Endometrium (tissue), 2 donors: ENCODE measurements at regions not wholly inside any gene's neighbourhood (a gene's known extent, or its start where the extent isn't known, plus 50 kb on each side); places are given as distances from the start of the nearest gene placed in this dataset.

Experiments
- FAIRE-seq: peaks from 2 replicates; lab custom pipeline; 2012; peaks lifted over from hg19 to GRCh38; lab: Jason Lieb, UNC
- donor health status: control.
- donor health status: control.

DNA sequence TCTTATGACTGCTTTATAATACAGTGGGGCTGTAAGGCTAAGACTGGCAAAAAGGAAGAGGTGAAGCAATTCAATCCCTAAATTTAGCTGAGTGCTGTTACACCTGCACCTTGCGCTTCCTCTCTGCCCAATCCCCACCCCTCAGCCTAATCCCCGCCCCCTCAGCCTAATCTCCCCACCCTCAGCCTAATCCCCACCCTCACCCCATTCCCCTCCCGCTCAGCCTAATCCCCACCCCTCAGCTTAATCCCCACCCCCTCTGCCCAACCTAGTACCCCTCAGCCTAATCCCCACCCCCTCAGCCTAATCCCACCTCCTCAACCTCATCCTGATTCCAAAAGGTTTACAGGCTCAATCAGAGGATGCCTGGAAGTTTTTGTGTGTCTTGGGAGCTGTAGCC is 155.5 kb downstream of the PMP22 start:
- no peak for FAIRE-seq

GRCh38 chr17:15108992-15109391 is 156.1 kb downstream of the PMP22 start:
- FAIRE-seq = no peak

DNA sequence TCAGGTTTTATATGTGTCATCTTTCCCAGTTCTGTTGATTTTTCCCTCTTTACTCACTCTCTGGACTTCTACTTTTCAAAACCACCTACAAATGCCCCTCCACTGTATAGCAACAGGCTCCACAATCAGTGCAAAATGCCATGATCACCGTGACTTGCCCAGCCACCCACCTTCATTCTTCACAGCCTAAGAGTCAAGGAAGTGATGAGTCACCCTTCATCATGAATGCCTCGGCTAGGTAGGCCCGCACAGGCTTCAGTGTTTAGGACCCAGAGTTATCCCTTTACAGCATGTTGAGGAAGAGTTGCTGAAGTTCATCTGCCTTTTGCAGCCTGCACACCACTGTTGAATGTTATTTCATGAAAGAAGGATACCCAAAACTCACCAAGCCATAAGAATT is 158.6 kb downstream of the PMP22 start:
- no peak for FAIRE-seq

DNA sequence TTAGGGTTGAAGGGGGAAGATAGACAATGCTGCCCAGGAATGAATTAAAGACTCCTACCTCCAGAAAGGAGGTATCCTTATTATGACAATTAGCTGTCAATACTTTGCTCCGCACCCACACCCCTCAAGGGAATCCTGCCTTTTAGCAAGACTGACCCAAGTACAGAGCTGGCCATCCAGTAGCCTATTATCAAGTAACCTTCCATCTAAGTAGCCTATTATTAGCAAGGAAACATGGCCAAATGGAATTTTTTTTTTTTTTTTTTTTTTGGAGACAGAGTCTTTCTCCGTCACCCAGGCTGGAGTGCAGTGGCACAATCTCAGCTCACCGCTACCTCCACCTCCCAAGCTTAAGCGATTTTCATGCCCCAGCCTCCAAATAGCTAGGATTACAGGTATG is 161.3 kb downstream of the PMP22 start:
- FAIRE-seq = no peak

GRCh38 chr17:15101175-15101574 is 164.0 kb downstream of the PMP22 start:
- FAIRE-seq = no peak

- FAIRE-seq = no peak
Measured at GRCh38 chr17:15096511-15096910, 168.6 kb downstream of the PMP22 start.

DNA sequence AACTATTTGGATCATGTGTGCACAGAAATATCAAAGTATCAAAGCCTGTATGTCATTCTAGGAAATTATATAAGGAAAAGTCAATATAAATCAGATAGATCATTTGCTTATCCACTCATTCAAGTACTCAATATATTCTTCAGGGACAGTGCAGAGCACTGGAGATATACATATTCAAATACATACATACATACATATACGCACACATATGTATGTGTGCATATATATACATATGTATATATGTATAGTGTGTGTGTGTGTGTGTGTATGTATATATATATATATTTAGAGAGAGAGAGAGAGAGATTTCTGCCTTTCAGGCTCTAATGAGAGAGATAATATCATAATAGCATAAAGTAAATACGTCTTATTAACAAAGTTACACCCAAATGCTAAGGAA is 169.2 kb downstream of the PMP22 start:
- no peak for FAIRE-seq

GRCh38 chr17:15092762-15093161 is 172.4 kb downstream of the PMP22 start:
- no peak for FAIRE-seq

GRCh38 chr17:15092261-15092660 is 172.9 kb downstream of the PMP22 start:
- no peak for FAIRE-seq

GRCh38 chr17:15091825-15092224 is 173.3 kb downstream of the PMP22 start:
- no peak for FAIRE-seq

GRCh38 chr17:15090533-15090932 is 174.6 kb downstream of the PMP22 start:
- FAIRE-seq = no peak

- FAIRE-seq = no peak
Measured at GRCh38 chr17:15087946-15088345, 177.2 kb downstream of the PMP22 start.

DNA sequence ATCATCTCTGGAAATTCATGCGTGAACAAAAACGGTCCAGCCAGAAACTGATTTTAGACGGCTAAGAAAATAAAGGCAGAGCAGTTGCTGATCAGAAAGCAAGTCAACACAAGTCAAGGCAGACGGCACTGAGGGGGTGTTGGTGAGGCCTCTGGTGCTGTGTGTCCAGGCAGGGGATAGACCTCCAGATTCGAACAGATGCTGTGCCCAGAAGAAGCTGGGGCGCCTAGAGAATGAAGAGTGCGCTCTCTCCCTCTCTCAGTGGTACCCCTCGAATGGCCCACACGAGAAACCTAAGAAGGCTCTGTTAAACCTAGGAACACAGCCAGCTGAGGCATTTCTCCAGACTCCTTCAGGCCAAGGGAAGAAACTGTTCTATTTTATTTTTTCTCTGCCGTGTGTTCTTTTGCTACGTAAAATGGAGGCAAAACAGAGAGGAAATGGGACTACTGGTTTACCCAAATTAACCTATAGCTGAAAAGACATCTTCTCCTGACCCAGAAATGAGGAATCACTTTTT is 178.3 kb downstream of the PMP22 start:
- no peak for FAIRE-seq

DNA sequence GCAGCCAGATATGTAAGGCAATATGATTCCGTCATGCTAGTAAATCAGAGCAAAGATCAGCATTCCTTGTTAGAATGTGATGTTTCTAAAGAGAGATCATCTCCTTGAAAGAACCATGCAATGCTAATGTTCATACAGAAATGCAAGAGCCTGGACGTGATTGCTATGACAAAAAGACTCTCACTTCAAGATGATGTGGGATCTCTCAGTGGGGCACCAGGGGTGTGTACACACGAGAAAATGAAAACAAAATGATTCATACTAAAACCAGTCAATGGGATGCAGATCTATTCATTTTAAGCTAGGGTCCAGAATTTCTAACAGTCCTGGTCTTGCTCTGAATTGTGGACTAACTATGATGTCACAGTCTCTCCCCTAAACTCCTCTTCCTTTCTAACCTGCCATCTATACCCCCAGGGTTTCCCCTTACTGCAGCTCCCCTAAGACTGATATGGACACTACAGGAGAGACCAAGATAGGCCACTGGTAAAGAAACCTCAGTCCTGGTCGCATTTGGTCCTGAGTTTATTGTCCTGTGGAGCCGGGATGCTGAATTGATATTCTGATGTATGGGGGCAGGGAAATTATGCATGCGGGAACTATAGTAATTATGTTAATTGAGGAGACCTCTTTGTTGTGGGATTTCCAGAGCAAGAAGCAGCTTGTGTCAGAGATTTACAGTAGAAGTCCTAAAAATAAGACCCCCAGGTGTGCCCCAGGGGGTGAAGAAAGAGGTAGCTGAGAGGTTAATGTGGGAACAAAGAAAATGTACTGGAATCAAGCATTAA is 179.0 kb downstream of the PMP22 start:
- no peak for FAIRE-seq

DNA sequence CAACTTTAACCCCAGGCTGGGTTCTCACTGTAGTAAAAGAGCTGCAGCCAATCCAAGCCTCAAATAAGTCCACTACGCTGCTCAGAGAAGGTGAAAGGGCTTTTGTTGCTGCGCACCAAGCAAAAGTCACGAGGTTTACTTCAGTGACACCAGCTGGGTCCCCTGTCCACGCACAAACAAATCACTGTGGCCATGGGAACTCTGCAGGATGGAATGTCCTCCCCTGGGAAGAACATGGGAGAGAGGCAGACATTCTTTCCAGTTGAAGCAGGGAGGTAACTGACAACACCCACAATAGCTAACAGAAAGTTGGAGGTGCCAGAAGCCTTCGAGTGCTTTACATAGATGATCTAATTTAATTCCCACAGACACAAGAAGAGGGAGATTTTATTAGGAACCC is 181.9 kb downstream of the PMP22 start:
- no peak for FAIRE-seq

DNA sequence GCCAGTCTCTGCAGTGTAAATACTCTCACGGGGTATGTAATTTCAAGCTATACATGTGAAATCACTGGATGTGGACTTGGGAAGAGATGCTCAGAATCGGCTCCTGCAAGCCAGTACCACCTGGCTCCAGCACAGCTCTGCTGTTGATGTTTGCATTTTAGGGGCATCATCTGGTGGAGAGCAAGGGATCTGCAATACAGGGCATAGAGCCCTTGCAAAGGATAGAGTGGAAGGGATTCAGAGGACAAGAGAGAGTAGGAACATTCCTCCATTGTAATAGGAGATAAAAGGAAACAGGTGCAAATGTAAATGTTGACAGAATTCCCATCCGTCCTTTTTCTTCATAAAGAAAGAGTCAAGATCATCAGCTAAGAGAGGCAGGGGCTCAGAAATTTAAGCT is 184.1 kb downstream of the PMP22 start:
- no peak for FAIRE-seq

DNA sequence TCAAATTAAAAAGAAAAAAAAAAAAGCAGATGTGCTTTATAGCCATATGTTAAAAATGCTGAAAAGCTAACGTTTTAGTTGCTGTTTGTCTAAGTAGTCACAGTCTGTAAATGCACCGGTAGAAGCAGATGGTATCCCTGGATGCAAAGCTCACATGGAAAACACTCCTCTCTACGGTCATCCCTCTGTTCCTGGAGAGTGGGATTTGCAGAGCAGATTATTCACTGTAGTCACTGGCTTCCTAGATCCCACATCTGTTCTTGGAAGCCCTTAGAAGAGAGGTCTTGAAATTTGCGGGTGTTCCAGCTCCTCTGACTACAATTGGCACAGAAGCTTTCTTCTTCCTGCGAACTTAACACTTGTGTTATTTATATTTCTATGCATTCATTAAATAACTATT is 186.6 kb downstream of the PMP22 start:
- FAIRE-seq = no peak

- no peak for FAIRE-seq
Measured at GRCh38 chr17:15076991-15077663, 188.0 kb downstream of the PMP22 start.

GRCh38 chr17:15051933-15052332 is 213.2 kb downstream of the PMP22 start:
- no peak for FAIRE-seq

DNA sequence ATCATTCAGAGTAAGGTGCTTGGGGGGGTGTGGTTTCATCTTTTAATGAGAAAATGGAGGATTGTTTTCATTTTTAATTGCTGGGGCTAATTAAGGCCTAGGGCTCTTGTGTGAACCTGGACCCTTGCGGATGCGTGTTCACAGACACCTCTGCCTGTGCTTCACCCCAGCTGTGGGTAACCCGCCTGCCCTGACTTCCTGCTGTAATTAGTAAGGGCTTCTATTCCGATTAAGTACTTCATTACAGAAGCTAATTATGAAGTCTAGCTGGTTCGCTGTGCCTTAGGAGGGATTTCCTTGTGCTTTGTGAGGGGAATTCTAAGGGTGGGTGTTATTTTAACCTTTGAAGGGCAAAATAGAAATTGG is 215.3 kb downstream of the PMP22 start:
- FAIRE-seq = no peak

- FAIRE-seq = no peak
Measured at GRCh38 chr17:15048933-15049794, 216.0 kb downstream of the PMP22 start.

DNA sequence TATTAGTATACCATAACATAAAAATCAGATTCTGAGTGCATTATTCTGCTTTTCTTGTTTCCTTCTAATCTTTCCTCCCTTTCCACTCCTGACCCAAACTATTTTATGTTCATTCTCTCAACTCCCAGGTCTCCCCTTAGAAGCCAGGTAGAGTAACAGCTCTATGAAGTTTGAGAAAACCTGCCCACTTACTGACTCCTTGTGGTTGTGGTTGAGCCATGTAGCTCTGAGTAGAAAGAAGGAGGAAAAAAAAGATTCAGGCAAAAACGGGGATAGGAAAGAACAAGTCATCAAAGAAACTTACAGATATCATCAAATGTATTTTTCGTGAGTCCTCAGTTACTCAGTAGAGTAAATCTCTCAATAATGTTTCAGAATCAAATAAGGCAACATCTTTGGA is 216.7 kb downstream of the PMP22 start:
- FAIRE-seq = no peak

DNA sequence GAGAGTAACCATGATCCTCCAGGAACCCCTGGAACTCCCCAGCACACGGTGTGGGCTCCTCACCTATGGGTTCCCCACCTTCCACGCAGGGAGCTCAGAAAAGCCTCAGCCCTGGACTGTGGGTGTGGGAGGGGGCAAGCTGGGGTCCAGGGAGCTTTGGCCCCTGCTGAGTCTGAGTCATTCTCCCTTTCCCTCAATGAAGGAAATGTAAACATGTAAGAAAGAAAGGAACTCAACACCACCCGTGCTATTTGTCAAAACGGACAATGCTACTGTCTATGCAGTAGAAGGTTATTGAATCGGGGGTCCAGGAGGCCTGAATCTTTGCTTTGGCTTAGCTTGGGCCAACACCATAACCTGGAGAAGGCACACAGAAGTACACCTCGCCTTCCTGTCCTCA is 222.8 kb downstream of the PMP22 start:
- no peak for FAIRE-seq
